Astrocyte (in vitro differentiated cells and primary cell): ENCODE measurements at regions not wholly inside any gene's neighbourhood (a gene's known extent, or its start where the extent isn't known, plus 50 kb on each side); places are given as distances from the start of the nearest gene placed in this dataset.

Experiments used
- EZH2 ChIP-seq: IDR thresholded peaks from 2 replicates; pipeline ENCODE4 v1.6.1; 2012; ENCODE audit warnings: mild to moderate bottlenecking, low read length, inconsistent platforms; ENCODE audit not compliant: insufficient read depth
- TF ChIP-seq, protein P1 (sequence below): IDR thresholded peaks from 2 replicates; pipeline ENCODE4 v1.5.1; 2011; ENCODE audit warnings: low read depth, mild to moderate bottlenecking, inconsistent platforms, low read length, moderate library complexity; ENCODE audit not compliant: insufficient read depth

DNA sequence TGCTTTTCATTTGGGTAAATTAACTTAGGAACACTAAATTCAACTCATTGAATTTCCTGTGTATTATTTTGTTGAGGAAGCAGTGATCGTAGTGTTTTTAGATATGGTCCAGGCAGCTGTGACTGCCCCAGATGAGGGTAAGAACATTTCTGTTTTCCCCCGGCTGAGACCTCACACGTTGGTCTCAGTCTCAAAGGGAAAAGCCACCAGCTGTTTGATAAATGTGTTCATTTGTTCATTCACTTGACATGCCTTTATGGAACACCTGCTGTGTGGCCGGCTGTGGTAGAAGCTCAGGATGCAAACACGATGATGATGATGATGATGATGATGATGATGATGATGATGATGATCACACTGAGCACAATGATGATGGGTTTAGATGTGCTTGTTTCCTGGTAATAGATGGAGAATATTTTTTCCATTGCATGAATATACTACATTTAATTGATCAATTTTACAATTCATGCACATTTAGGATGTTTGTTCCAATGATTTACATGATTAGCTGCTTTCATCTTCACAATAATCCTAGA lies 125.6 kb upstream of the ZNF32 start:
- TF ChIP-seq, protein P1, sequence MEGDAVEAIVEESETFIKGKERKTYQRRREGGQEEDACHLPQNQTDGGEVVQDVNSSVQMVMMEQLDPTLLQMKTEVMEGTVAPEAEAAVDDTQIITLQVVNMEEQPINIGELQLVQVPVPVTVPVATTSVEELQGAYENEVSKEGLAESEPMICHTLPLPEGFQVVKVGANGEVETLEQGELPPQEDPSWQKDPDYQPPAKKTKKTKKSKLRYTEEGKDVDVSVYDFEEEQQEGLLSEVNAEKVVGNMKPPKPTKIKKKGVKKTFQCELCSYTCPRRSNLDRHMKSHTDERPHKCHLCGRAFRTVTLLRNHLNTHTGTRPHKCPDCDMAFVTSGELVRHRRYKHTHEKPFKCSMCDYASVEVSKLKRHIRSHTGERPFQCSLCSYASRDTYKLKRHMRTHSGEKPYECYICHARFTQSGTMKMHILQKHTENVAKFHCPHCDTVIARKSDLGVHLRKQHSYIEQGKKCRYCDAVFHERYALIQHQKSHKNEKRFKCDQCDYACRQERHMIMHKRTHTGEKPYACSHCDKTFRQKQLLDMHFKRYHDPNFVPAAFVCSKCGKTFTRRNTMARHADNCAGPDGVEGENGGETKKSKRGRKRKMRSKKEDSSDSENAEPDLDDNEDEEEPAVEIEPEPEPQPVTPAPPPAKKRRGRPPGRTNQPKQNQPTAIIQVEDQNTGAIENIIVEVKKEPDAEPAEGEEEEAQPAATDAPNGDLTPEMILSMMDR, result no peak
- no peak for TF ChIP-seq EZH2
